HG02759 (cell line): ENCODE measurements at regions not wholly inside any gene's neighbourhood (a gene's known extent, or its start where the extent isn't known, plus 50 kb on each side); places are given as distances from the start of the nearest gene placed in this dataset.

Source experiments
- ATAC-seq: cut with Tn5 transposase; IDR thresholded peaks from one replicate; pipeline ENCODE4 v1.9.1; 2021; ENCODE audit warnings: mild to moderate bottlenecking, moderate library complexity; ENCODE audit not compliant: unreplicated experiment

DNA sequence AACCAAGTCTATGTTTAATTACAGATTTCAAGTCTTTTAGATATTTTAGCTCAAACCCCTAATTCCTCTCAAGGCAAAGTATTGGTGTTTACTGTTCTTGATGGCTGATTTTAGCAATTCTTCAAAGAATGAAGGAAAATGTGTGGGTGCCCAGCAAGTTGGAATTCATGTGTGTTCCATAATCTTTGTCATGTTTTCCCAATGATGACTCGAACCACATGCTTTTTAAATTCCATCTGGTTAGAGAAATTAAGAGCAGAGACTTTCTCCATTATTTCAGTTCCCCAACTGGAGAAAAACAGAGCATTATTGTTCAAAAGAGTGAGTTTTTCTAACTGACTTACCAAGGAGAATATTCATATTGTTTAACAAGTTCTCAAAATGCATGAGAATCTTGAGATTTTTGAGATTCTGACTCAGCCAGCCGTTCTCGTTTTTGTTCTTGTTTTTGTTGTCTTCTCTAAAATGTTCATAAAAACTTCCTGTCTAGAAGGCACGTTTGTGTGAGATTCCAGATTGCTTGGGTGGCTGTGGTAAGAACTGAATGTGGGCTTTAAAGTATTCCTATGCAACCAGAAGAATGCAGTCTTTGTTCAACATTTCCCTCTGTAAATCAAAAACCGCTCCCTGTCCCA is 404.7 kb downstream of the IRS2 start:
- ATAC-seq, result no peak

DNA sequence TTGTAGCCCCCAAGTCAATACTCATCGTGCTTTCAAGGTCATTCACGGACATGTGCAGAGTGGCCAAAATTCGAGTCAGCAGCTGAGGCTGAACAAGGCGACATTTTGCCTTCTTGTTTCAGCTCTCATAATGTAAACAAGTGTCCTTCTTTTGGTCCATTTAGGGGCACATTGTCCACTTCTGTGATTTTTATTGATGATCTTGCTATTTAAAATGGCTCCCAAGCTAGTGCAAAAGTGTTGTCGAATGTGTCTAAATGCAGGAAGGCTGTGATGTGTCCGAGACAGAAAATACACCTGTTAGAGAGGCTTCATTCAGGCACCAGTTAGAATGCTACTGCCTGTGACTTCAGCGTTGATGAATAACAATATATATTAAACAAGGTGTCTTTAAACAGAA is 405.9 kb downstream of the IRS2 start:
- no peak for ATAC-seq

DNA sequence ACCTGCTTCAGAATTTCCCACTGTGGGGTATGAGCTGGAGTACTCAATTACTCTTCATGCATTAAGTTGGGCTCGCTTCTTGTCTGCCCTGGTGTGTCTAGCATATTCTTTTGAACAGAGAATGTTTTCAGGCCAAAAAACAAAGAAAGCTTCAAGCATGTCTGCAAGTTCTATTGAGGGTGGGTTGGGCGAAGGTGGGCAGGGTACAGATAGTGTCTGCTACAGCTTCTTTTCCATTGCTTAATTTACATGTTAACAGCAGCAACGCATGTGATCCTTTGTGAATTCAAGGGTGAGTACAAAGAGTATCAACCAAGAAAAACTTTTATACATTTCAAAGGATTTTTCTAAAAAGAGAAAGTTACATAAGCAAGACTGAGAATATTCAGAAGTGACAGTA is 406.5 kb downstream of the IRS2 start:
- no peak for ATAC-seq

DNA sequence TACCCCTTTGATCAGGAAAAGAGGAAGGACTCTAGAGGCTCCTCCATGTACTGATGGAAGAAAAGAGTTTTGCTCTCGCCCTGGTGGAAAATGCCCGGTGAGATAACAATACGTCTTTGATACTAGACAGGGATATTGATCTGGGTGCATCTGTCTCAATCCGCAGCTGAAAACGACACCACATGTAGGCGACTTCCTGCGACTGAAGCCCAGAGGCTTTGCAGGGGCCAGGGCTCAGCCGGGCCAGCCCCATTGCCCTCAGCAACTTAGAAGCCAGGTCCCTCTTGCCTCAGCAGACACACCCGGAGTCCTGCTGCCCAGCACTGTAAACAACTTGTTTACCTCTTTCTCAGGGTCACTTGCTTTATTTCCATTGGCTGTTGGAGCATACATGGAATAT is 409.4 kb downstream of the IRS2 start:
- no peak for ATAC-seq

DNA sequence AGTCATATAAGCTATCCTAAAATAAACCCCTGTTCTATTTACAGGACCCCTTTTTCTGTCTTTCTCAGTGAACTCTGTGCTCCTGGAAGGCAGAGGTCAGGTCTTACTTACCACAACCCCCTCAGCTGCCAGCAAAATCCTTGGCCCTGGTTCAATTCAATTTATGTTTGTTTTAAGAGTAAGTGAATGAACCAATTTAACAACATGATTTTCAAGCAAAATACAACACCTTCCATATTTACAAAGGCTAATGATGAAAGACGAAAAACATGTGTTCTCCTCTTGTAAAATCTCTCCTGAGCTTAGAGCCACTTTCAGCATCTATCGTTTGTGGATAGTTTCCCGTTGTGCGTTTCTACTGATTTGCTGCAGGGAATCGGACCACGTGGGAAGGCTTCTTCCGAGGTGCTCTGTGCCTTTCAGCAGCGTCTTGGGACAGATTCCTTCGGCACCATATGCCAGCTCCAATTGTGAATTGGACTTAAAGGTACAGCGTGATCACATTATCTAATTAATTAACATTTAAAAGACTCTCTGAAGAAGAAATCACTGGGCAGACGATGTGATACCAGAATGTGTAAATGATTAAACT is 411.7 kb downstream of the IRS2 start:
- ATAC-seq, result no peak

DNA sequence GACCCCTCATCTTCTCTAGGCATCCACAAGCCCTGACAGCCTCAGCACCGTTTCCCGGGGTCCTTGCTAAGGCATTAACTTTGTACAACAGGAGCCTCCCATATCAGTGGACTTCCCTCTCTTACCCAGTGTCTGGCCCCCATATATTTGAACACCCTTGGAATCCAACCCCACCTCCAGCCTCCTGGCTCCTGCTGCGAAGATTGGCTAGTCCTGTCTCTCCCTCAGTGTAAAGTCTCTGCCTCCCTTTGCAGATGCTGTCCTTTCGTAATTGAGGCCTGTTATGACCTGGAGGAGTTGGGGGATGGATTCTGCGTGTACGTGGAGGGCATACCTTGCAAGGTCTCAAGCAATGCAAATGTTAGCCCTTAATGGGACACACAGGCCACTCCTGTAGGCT is 413.7 kb downstream of the IRS2 start:
- ATAC-seq, result no peak

DNA sequence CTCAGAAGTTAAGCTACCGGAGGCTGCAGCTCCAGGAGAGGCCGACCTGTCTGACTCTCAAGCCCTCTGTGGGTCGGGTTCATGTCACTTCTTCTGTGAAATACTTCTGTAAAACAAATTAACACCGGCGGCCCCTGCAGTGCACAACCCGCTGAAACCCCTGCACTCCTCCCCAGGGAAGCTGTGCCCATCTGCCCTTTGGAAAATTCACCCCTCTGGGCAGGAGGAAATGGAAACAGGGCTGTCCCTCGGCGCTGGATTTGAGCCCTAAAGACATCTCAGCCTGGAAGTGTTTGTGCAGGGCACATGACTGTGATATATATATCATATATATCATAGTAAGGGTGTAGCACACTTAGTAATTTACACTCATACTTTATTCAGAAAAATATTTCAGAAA is 415.3 kb downstream of the IRS2 start:
- no peak for ATAC-seq

DNA sequence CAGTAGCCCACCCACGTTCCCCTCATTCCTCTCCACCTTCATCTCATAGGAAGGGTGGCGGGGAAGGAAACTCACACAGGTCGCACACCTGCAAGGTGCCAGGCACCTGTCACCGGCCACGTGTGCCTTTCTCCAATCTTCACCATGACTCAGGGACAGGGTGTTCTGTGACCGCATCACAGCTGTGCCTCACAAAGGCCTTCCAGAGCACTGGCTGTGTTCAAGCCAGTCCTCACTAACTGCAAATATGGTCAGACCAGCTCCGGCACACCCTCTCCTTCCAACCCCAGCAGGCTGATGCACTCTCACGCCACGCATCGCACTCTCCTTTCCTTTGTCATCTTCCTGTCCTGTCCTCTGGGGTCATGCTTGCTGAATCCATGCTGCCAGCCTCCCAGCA is 415.9 kb downstream of the IRS2 start:
- no peak for ATAC-seq

DNA sequence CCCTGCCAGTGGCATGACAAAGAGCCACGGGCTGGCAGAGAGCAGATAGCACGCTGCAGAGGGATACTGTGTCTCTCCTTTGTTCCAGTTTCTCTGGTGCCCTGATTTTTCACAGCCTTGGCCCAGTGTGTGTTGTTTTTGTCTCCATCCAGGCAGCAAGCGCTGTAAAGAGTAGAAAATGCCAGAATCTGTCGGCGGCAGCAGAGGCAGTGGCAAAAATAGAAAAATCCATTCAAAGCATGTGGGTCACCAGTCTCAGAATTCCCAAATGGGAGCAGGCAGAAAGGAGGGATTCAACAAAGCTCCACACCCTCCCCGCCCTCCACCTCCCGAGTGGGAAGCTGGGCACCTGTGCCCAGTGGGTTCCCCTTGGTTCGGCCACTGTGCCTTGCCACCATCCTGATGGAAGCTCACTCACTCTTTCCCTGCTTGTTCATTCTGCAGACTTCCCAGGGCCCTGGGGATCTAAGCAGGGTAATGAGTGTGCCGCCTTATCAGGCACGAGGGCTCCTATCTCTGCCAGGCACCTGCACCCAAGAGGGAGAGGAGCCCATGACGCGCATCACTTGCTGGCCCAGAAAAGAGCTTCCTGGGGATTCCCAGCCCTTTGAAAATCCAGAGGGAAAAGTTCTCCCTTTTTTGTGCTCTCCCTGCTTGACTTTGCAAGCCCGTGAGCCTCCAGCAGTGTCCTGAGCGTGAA is 416.9 kb downstream of the IRS2 start:
- ATAC-seq, result no peak

DNA sequence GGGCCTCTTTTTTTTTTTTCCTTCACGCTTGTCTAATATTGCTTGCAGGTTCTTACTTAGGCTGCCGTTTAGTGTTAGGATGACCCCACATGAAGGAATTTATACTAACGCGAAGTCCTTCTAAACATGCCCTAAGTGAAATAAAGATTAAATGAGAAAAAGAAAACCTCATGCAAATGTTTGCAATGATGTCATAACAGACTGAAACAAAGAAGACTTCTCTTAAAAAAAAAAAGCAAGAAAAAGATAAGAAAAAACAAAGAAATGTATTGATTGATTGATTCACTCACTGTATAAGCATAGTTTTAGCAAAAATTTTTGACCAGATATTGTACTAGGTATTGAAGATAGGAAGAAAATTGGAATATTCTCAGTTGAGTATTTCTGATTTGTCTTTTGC is 418.2 kb downstream of the IRS2 start:
- ATAC-seq, result no peak

DNA sequence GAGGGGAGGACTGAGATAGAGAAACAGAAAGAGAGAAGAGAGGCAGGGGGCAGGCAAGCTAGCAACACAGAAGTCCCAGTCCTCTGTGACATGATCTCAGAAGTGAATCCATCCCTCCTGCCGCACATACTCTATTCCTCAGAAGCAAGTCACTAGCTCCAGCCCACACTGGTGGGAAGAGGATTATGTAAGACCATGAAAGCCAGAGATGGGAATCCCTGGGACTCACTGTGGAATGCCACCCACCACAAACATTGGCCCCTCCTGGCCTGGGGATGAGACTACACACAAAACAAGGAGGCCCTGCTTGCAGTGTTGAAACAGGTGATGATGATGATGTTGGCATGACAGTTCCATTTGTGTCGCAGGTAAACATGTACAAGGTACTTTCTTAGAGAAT is 419.9 kb downstream of the IRS2 start:
- no peak for ATAC-seq

DNA sequence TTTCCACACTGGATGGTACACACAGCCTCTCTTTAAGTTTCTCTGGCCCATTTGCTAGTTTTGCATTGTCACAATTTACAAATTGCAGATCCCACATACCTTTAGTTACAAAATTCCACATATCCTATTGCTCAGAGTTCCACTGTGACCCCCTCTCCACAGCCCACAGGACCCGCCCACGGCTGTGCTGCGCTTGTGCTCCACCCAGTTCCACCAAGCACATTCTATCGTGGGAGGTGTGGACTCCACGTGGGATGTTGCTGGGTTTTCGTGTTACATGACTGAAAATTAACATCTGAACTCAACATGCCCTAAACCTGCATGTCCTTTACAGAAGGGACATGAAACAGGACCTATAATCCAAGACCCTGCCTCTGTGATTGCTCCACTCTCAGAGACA is 423.0 kb downstream of the IRS2 start:
- ATAC-seq, result no peak

DNA sequence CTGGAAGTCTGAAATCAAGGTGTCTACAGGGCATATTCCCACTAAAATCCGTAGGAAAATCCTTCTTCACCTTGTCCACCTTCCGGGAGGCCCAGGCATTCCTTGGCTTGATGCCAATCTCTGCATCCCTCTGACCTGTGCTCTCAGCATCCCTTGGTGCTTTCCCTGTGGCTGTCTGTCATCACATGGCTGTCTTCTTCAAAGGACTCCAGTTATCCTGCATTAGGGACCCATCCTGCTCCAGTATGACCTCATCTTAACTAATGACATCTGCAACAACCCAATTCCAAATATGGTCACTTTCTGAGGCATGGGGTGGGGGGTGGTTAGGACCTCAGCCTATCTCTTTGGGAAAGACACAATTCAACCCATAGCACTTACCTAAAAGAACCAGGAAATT is 423.8 kb downstream of the IRS2 start:
- ATAC-seq, result no peak

DNA sequence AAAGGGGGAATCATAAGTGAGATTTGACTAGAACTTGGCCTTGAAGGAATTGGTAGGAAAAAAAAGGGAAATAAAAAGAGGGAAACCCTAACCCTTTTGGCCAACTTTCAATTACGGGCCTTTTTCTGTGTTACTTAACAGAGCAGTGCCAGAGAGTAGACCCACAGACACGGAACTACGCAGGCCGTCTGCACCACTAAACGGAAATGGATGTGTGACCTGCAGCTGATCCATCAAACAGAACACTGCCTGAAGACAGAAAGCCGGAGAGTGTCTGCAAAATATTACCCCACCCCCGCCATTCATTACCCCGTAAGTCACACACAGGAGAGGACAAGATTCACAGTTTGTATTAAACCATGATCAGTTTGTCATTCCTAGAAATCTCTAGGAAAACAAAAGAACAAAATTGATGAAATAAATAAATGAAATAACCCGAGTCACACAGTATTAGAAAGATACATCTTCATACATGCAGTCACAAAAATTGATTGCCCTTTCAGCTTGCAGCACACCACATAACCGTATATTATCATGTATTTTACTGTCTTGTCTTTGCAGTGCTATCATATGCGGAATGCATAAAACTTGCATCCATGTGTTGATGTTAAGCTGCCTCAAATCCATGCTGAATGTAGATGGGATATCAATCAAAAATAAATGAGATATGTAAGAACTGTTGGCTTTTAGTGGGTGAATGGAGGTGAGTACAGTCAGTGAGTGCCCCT is 424.7 kb downstream of the IRS2 start:
- ATAC-seq, result no peak

DNA sequence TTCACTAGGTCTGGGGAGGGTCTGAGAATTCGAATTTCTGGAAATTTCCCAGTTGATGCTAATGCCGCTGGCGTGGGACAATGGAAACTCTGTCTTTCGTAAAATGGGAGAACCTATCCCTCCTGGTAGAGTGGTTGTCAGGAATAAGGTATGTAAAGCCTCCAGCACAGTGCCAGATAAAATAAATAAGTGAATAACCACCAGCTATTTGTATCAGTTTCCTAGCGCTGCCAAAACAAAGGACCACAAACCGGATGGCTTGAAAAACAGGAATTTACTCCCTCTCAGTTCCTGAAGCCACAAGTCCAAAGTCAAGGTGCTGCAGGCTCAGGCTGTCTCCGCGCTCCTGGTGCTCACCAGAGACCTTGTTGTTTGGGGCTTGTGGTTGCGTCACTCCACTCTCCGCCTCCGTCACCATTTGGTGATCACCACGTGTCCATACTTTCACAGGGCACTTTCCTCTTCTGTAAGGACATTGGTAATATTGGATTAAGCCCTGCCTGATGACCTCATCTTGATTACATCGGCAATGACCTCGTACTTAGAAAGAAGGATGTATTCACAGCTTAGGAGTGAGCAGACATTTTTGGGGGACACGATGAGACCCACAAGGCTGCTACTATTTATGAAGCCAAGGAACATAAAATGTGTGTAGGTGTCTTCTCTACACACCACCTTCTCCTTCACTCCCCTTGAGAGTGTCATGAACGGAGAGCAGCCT is 428.5 kb downstream of the IRS2 start:
- ATAC-seq, result no peak

DNA sequence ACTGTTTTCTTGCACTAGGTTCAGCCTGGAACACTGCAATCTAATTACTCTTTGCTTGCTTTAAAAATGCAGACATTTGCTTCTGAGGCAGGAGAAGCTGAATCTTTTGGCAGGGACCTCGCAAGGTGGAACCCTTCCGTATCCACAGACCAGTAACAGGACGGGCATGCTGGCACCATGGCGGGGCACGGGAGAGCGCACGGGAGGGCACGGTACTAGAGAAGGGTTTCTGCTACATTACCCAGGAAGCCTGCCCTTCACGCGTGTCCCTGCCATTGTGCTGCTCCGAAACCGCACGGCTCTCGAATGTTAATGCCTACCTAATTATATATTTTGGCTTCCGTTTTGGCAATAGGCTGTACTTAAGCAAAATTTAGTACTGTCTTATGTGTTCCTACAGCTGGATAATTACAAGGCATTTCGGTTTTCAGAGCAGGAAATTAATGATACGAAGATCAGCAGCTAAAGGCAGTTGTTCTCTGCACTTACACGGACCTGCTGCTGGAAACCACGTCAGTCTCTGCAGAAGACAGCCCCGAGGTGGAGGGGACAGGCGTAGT is 430.4 kb downstream of the IRS2 start:
- ATAC-seq, result no peak

DNA sequence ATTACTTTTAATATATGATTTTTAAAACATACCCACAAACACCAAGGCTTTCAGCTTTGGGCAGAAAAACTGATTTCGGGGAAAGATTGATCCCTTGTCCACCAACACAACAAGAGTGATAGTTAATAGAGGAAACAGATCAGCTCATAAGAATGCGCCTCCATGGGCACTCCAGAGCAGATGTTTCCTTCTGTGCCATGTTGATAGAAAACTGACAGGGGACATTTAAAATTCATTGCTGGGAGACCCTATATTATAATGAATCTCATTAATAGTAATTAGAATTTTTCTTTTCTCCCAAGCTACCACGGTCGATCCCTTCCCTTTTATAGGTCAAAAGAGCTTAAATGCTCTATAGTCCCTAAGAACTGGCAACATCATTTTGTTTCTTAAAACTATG is 431.2 kb downstream of the IRS2 start:
- ATAC-seq, result no peak

DNA sequence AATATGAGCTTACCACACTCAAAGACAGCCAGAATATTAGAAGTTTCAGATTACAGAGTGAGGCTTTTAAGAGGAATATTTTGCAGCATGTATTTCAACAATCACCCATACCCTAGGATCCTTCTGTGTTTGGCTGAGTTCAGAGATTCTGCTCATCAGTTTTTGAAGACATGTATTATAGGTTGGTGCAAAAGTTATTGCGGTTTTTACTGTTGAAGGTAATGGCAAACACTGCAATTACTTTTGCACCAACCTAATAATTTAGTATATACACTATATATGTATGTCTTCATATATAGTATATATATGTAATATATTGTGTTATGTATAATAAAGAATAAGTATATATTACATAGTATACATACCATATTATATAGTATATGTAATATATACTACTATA is 435.1 kb downstream of the IRS2 start:
- no peak for ATAC-seq

DNA sequence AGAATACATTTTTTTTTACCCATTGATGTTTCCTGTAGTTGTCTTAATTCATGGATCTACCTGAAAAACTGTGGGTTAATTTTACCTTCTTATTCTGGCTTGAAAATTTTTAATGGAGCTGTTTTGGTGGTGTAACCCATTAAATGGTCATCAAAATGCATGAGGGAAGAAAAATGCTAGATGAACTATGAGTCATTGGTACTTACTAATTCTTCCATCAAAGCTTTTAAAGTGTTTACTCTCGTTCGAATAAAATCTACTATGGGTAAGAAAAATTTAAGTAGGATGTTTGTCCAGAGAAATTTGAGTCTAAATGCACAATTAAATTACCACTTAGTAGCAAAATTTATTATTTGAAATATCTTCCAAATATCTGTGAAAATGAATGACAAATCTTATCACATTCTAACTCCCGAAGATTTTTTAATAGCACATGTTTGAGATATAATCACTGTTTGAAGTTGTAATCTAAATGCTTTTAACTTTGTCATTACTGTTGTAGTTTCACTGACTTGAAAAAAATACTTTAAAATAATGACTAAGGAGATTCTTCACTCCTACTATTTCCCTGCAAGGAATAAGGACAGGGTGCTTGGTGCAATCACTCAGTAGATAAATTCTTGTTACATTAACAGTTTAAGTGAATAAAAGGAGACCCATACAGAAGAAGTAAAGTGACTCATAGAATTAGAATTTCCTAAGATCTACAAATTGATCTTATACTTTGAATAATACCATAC is 437.7 kb downstream of the IRS2 start:
- no peak for ATAC-seq

DNA sequence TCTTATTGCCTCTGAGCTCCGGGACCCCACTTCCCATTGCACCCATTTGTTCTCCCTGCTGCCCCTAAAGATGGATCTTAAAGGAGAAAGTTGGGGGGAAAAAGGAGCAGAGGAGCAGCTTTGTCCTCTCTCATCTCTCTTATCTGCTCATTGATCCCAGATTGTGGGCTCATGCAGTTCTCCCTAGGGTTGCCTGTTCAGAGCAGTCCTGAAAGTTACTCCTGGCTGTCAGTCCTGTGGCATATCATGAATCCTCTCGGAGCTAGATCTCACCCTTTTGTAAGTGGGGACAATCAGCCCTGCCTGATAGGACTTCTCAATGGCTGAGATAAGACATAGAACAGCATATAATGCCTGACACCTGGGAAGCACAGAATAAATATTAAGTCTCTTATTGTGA is 440.3 kb downstream of the IRS2 start:
- ATAC-seq, result no peak
